Endothelial cell of umbilical vein (primary cell): ENCODE measurements at regions not wholly inside any gene's neighbourhood (a gene's known extent, or its start where the extent isn't known, plus 50 kb on each side); places are given as distances from the start of the nearest gene placed in this dataset.

Source experiments
- BruUV-seq: library from RNA; stranded (reverse); fragments of 400-500 nt; replicated peaks from 2 replicates; lab custom pipeline; 2021; lab: Mats Ljungman, UMichigan
- CTCF ChIA-PET: fragments of 300-600, 350-600 bp; sonication (Branson Sonifier 250); formaldehyde crosslinking; loops from one replicate; lab custom pipeline; 2021; ENCODE audit warnings: antibody characterized with exemption, inconsistent platforms; lab: Charles Lee
- POLR2A ChIA-PET: fragments of 300-600, 350-600 bp; sonication (Branson Sonifier 250); formaldehyde crosslinking; loops from one replicate; lab custom pipeline; 2021; ENCODE audit warnings: antibody characterized with exemption, inconsistent platforms; lab: Charles Lee
- DNase-seq: peaks from one replicate; pipeline ENCODE4 v3.0.0-alpha.2; 2011; ENCODE audit warnings: low read depth, low spot score
- FAIRE-seq: peaks from 2 replicates; lab custom pipeline; 2011; peaks lifted over from hg19 to GRCh38; lab: Jason Lieb, UNC
- H2AFZ ChIP-seq: 2 replicates; pipeline ENCODE4 v1.6.0; 2012; ENCODE audit warnings: low read depth, low read length, control low read depth, inconsistent platforms
- H3K27ac ChIP-seq: 2 replicates; pipeline ENCODE4 v1.5.1; 2011; ENCODE audit warnings: low read depth, mild to moderate bottlenecking, control low read depth, low read length, moderate library complexity; ENCODE audit not compliant: insufficient read depth
- H3K27me3 ChIP-seq, 2 experiments: 2 replicates each; pipeline versions ENCODE4 v1.6.0 to v1.6.1; 2011; ENCODE audit warnings: low read length in 2 of 2, mixed read lengths in 1 of 2; ENCODE audit not compliant: control insufficient read depth in 2 of 2, insufficient read depth in 2 of 2
- H3K36me3 ChIP-seq, 2 experiments: 2 replicates in 1 of 2; 3 replicates in 1 of 2; pipeline ENCODE4 v1.5.1; 2011; ENCODE audit warnings: low read length in 2 of 2, mild to moderate bottlenecking in 1 of 2, moderate library complexity in 1 of 2; ENCODE audit not compliant: control insufficient read depth in 2 of 2, insufficient read depth in 2 of 2; ENCODE audit errors: extremely low read depth in 1 of 2
- H3K4me1 ChIP-seq: 3 replicates; pipeline ENCODE4 v1.5.1; 2011; ENCODE audit warnings: mild to moderate bottlenecking, low read length; ENCODE audit not compliant: control insufficient read depth, insufficient read depth; ENCODE audit errors: extremely low read depth
- H3K4me2 ChIP-seq: 2 replicates; pipeline ENCODE4 v1.6.1; 2011; ENCODE audit warnings: low read length, control low read depth, mixed read lengths; ENCODE audit not compliant: insufficient read depth
- H3K4me3 ChIP-seq, 3 experiments: fragments of 200-600 bp in 1 of 3; sonication (generic), shearing (Covaris generic) in 1 of 3; replicated peaks in 1 of 3; 2 replicates each; pipeline ENCODE4 v1.5.1; 2011 to 2016; ENCODE audit warnings: control low read depth in 3 of 3, low read length in 3 of 3, mild to moderate bottlenecking in 2 of 3, inconsistent platforms in 1 of 3, low read depth in 1 of 3, moderate library complexity in 1 of 3; ENCODE audit not compliant: insufficient read depth in 1 of 3
- H3K79me2 ChIP-seq: 2 replicates; pipeline ENCODE4 v1.6.0; 2012; ENCODE audit warnings: low read length, inconsistent platforms; ENCODE audit not compliant: control insufficient read depth, insufficient read depth
- H3K9ac ChIP-seq: replicated peaks from 2 replicates; pipeline ENCODE3; 2011; ENCODE audit warnings: low read length, control low read depth; ENCODE audit not compliant: insufficient read depth; ENCODE audit errors: extremely low read depth
- H3K9me1 ChIP-seq: replicated peaks from 3 replicates; pipeline ENCODE4 v1.6.0; 2011; ENCODE audit warnings: mild to moderate bottlenecking, low read length; ENCODE audit not compliant: control insufficient read depth, insufficient read depth; ENCODE audit errors: extremely low read depth
- H3K9me3 ChIP-seq: replicated peaks from 2 replicates; pipeline ENCODE4 v1.5.1; 2012; ENCODE audit warnings: low read length, inconsistent platforms; ENCODE audit not compliant: control insufficient read depth, insufficient read depth
- H4K20me1 ChIP-seq: replicated peaks from 2 replicates; pipeline ENCODE3; 2011; ENCODE audit warnings: mild to moderate bottlenecking, low read length; ENCODE audit not compliant: control insufficient read depth, insufficient read depth; ENCODE audit errors: extremely low read depth
- CTCF ChIP-seq, 2 donors: IDR thresholded peaks; 1 replicate in 1 of 2; 2 replicates in 1 of 2; pipeline ENCODE4 v1.5.1; 2011; ENCODE audit warnings: low read length in 2 of 2, mild to moderate bottlenecking in 2 of 2, moderate library complexity in 2 of 2, control low read depth in 1 of 2, inconsistent platforms in 1 of 2, low read depth in 1 of 2; ENCODE audit not compliant: insufficient read depth in 1 of 2; ENCODE audit errors: extremely low read depth in 1 of 2
- EZH2 ChIP-seq: IDR thresholded peaks from 2 replicates; pipeline ENCODE4 v1.6.1; 2012; ENCODE audit warnings: borderline replicate concordance, low read depth, mild to moderate bottlenecking, moderate library complexity, low read length, inconsistent platforms; ENCODE audit not compliant: severe bottlenecking
- FOS ChIP-seq: IDR thresholded peaks from 2 replicates; pipeline ENCODE4 v1.6.1; 2011; ENCODE audit warnings: mild to moderate bottlenecking, low read length, moderate library complexity, borderline replicate concordance; ENCODE audit not compliant: insufficient read depth
- GATA2 ChIP-seq: IDR thresholded peaks from 2 replicates; pipeline ENCODE4 v1.7.0; 2011; ENCODE audit warnings: low read depth, mild to moderate bottlenecking, moderate library complexity, mixed read lengths, low read length; ENCODE audit not compliant: insufficient read length, insufficient read depth
- JUN ChIP-seq: IDR thresholded peaks from 2 replicates; pipeline ENCODE4 v1.6.1; 2011; ENCODE audit warnings: borderline replicate concordance, low read depth; ENCODE audit not compliant: insufficient read length, insufficient read depth
- MAX ChIP-seq: IDR thresholded peaks from 2 replicates; pipeline ENCODE4 v1.6.1; 2011; ENCODE audit not compliant: insufficient read depth, insufficient read length
- MYC ChIP-seq: IDR thresholded peaks from one replicate; pipeline ENCODE4 v1.6.1; 2011; ENCODE audit warnings: mild to moderate bottlenecking, low read depth, low read length
- POLR2A ChIP-seq: IDR thresholded peaks from 2 replicates; pipeline ENCODE4 v1.6.1; 2012; ENCODE audit warnings: low read depth, mild to moderate bottlenecking, control low read depth, low read length
- POLR2AphosphoS5 ChIP-seq: IDR thresholded peaks from 2 replicates; pipeline ENCODE4 v1.6.1; 2012; ENCODE audit warnings: low read depth, mild to moderate bottlenecking, control low read depth, low read length, moderate library complexity; ENCODE audit not compliant: insufficient read depth
- dilution Hi-C: fragments of 300-500 bp; cut with MboI; formaldehyde crosslinking; loops from one replicate; pipeline ENCODE4 v1.15.0; 2019; ENCODE audit warnings: low sequenced_read_pairs; ENCODE audit not compliant: extremely low pct_ligation_motif_present
- intact Hi-C: fragments of 100-400 bp; cut with micrococcal nuclease; formaldehyde crosslinking; loops from one replicate; pipeline ENCODE4 v1.10.0; 2022

DNA sequence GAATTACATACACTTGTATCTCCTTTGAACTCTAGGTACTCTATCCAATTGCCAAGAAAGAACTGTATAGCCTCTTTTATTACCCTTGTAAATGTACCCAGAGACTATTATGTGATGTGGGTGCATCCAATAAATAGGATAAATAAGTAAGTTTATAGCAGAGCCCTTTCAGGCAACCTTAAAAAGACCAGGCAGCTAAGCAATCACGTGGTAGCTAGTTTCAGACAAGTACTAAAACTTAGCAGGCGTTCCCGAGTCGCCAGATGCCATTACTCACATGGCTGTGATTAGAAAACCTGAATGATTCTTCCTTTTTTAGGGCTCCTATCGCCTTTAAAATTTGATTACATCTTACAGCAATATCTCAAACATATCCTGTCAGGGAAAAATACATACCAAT is 1303.0 kb downstream of the EFNB2 start:
- no TSS peak for BruUV-seq
- peaks cover 3% of the 10 kb centered on the region for H3K4me1 ChIP-seq
- ChIA-PET CTCF (interaction anchor here (1.0 to 1.8 kb wide), 5 partner anchors 9 to 459 kb away, joined by 3 to 8 read pairs (median 4); no protein-coding TSS in a partner anchor), POLR2A (no interaction called here)
- TF ChIP-seq GATA2 (no peak), MYC (no peak), CTCF (IDR thresholded peaks at IDR 0.05; ENCODE audit: extremely low read depth in 1 of 2, insufficient read depth in 1 of 2, low read depth in 1 of 2, low read length in 2 of 2) (no peak)
- DNase-seq, result no peak
- H3K36me3 ChIP-seq, result no peaks in the 10 kb centered on the region
- H3K4me3 ChIP-seq, result no peak overlapping the region
- no peak for FAIRE-seq
- no peaks in the 10 kb centered on the region for H3K27me3 ChIP-seq
- H3K4me2 ChIP-seq, result no peak overlapping the region
- dilution Hi-C loops (no loop called here), intact Hi-C loops (no loop called here)
- no peak overlapping the region for H3K9ac ChIP-seq
- no peaks in the 10 kb centered on the region for H3K9me1 ChIP-seq
- no peaks in the 10 kb centered on the region for H3K79me2 ChIP-seq
- H3K27ac ChIP-seq, result no peak overlapping the region
- no peaks in the 10 kb centered on the region for H4K20me1 ChIP-seq
- no peaks in the 10 kb centered on the region for H3K9me3 ChIP-seq
- peak overlapping the region; percentile 8 for H2AFZ ChIP-seq

GRCh38 chr13:105232006-105232405 is 1303.5 kb downstream of the EFNB2 start:
- H3K4me1 ChIP-seq, result peaks cover 3% of the 10 kb centered on the region
- no peaks in the 10 kb centered on the region for H3K9me1 ChIP-seq
- no peak for DNase-seq
- intact Hi-C loops, result no loop called here
- BruUV-seq, result no TSS peak
- TF ChIP-seq JUN (no peak), MYC (no peak), FOS (no peak), CTCF (IDR thresholded peaks at IDR 0.05; ENCODE audit: extremely low read depth in 1 of 2, insufficient read depth in 1 of 2, low read depth in 1 of 2, low read length in 2 of 2) (no peak), MAX (no peak), GATA2 (no peak), POLR2A (no peak), EZH2 (no peak), POLR2AphosphoS5 (no peak)
- ChIA-PET CTCF (interaction anchor here (1.0 to 1.8 kb wide), 4 partner anchors 9 to 30 kb away, joined by 3 to 8 read pairs (median 4); no protein-coding TSS in a partner anchor), POLR2A (no interaction called here)
- H2AFZ ChIP-seq, result no peak overlapping the region
- H3K27me3 ChIP-seq, result no peaks in the 10 kb centered on the region
- no peaks in the 10 kb centered on the region for H3K9me3 ChIP-seq
- H3K4me3 ChIP-seq, result no peak overlapping the region
- H3K27ac ChIP-seq, result no peak overlapping the region
- H4K20me1 ChIP-seq, result no peaks in the 10 kb centered on the region
- dilution Hi-C loops, result no loop called here
- no peak overlapping the region for H3K4me2 ChIP-seq
- H3K9ac ChIP-seq, result no peak overlapping the region
- no peak for FAIRE-seq
- H3K36me3 ChIP-seq, result no peaks in the 10 kb centered on the region
- H3K79me2 ChIP-seq, result no peaks in the 10 kb centered on the region
